ENCODE measurements at regions not wholly inside any gene's neighbourhood (a gene's known extent, or its start where the extent isn't known, plus 50 kb on each side); places are given as distances from the start of the nearest gene placed in this dataset.

DNA sequence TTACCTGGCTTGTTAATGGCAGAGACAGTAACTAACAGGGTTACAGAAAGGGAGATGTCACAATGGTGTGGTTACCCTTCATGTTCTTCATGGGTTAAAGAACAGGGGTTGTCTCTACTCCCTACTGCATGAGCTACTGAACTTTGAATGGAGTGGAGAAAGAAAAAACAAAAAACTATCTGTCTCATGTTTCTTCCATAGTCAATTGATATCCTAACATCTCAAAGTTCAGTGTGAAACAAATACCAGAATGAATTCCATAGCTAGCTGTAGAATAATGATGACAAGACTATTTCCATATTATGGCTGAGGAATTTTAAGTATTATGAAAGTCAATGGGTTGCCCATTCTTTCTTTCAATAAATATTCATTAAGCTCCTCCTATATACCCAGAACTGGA is 161.3 kb upstream of the LPP start:
- Histone ChIP-seq H3K9me3 (ENCODE audit: control insufficient read depth, low read depth, low read length) (no peaks in the 10 kb centered on the region), H2AFZ (ENCODE audit: low read length) (no peak overlapping the region), H3K4me2 (ENCODE audit: insufficient read depth, insufficient read length, low read length) (no peak overlapping the region), H2AK5ac (ENCODE audit: insufficient read length, low read length) (no peak overlapping the region), H4K8ac (replicated peaks; ENCODE audit: insufficient read length, low read depth, low read length) (no peak overlapping the region), H2BK20ac (ENCODE audit: low read depth, low read length, poor library complexity, severe bottlenecking) (no peak overlapping the region), H3K14ac (ENCODE audit: insufficient read depth, low read length) (no peak overlapping the region), H3K23me2 (ENCODE audit: insufficient read length, low read depth, low read length, poor library complexity, severe bottlenecking) (no peaks in the 10 kb centered on the region), H3K9ac (ENCODE audit: extremely low read depth, insufficient read length, low read length) (no peak overlapping the region), H3K4me1 (ENCODE audit: insufficient read depth, low read length) (no peaks in the 10 kb centered on the region; the same call in none of the 2 replicates), H2BK5ac (ENCODE audit: insufficient read length, low read length) (no peak overlapping the region), H3K79me1 (ENCODE audit: insufficient read depth, low read depth, low read length, poor library complexity, severe bottlenecking) (no peaks in the 10 kb centered on the region), H3K18ac (ENCODE audit: insufficient read length, low read depth, low read length) (no peak overlapping the region), H3K27ac (ENCODE audit: insufficient read length, low read depth, low read length) (no peak overlapping the region), H4K91ac (ENCODE audit: insufficient read length, low read depth, low read length) (no peak overlapping the region), H2BK12ac (ENCODE audit: insufficient read length, low read depth, low read length) (no peak overlapping the region), H2BK120ac (ENCODE audit: low read depth, low read length, poor library complexity, severe bottlenecking) (no peak overlapping the region), H2BK15ac (ENCODE audit: low read depth, low read length) (no peak overlapping the region), H3T11ph (ENCODE audit: low read length) (no peak overlapping the region), H3K79me2 (ENCODE audit: insufficient read depth, low read length) (no peaks in the 10 kb centered on the region), H4K5ac (ENCODE audit: insufficient read length, low read depth, low read length) (no peak overlapping the region), H3K56ac (ENCODE audit: insufficient read length, low read depth, low read length) (no peak overlapping the region), H3K4ac (ENCODE audit: low read depth, low read length) (no peak overlapping the region), H3K27me3 (ENCODE audit: insufficient read depth, low read length) (no peaks in the 10 kb centered on the region), H4K20me1 (ENCODE audit: control insufficient read depth, insufficient read depth, insufficient read length) (no peaks in the 10 kb centered on the region), H3K23ac (ENCODE audit: insufficient read length, low read depth, low read length) (no peak overlapping the region)
- Mint-ChIP-seq H3K4me1 (peaks cover 20 to 29% of the 10 kb centered on the region in 2 experiments), H3K36me3 (ENCODE audit: insufficient read depth in 1 of 3, low read depth in 3 of 3) (peaks cover 0 to 8% (median 4%) of the 10 kb centered on the region in 3 experiments; a peak in 3 of 7 replicates), H3K4me3 (no peak overlapping the region), H3K9me3 (no peaks in the 10 kb centered on the region; a peak in 1 of 5 replicates), H3K27ac (no peak overlapping the region), H3K27me3 (ENCODE audit: low read depth) (no peaks in the 10 kb centered on the region)
- no peak for TF ChIP-seq CTCF (conservative IDR thresholded peaks at IDR 0.05)
- no peak for DNase-seq

Data from H9 (cell line).